ENCODE measurements at regions not wholly inside any gene's neighbourhood (a gene's known extent, or its start where the extent isn't known, plus 50 kb on each side); places are given as distances from the start of the nearest gene placed in this dataset.

DNA sequence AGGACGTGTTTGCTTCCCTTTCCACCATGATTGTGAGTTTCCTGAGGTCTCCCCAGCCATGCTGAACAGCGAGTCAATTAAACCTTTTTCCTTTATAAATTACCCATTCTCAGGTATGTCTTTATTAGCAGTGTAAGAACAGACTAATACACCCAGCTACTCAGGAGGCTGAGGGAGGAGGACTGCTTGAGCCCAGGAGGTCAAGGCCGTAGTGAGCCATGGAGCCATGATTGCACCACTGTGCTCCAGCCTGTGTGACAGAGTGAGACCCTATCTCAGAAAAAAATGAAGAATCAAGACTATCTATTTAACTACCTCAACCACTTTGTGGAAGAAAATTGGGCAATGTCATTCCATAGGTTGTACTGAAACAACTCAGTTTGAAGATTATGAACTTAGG is 54.6 kb upstream of the SEC16B start:
- TF ChIP-seq, protein P1, sequence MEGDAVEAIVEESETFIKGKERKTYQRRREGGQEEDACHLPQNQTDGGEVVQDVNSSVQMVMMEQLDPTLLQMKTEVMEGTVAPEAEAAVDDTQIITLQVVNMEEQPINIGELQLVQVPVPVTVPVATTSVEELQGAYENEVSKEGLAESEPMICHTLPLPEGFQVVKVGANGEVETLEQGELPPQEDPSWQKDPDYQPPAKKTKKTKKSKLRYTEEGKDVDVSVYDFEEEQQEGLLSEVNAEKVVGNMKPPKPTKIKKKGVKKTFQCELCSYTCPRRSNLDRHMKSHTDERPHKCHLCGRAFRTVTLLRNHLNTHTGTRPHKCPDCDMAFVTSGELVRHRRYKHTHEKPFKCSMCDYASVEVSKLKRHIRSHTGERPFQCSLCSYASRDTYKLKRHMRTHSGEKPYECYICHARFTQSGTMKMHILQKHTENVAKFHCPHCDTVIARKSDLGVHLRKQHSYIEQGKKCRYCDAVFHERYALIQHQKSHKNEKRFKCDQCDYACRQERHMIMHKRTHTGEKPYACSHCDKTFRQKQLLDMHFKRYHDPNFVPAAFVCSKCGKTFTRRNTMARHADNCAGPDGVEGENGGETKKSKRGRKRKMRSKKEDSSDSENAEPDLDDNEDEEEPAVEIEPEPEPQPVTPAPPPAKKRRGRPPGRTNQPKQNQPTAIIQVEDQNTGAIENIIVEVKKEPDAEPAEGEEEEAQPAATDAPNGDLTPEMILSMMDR (conservative IDR thresholded peaks at IDR 0.05 in 1 of 2, IDR thresholded peaks at IDR 0.05 in 1 of 2; ENCODE audit: extremely low read depth in 1 of 2, insufficient read depth in 1 of 2, low read depth in 1 of 2, low read length in 2 of 2) = no peak
- TF ChIP-seq EZH2 (IDR thresholded peaks at IDR 0.05; ENCODE audit: borderline replicate concordance, low read length) = no peak

Data from mammary epithelial cell (primary cell).